OCI-LY7 (cell line): ENCODE measurements at regions not wholly inside any gene's neighbourhood (a gene's known extent, or its start where the extent isn't known, plus 50 kb on each side); places are given as distances from the start of the nearest gene placed in this dataset.

Source experiments
- BruUV-seq: library from RNA; stranded (reverse); fragments of 400-500 nt; replicated peaks from 2 replicates; lab custom pipeline; 2021; lab: Mats Ljungman, UMichigan
- CTCF ChIA-PET: fragments of 300-600 bp; sonication (Branson Sonifier 250); formaldehyde crosslinking; loops from one replicate; lab custom pipeline; 2022; ENCODE audit warnings: antibody characterized with exemption; ENCODE audit not compliant: unreplicated experiment; lab: Charles Lee
- POLR2A ChIA-PET: fragments of 300-600 bp; sonication (Branson Sonifier 250); formaldehyde crosslinking; loops from one replicate; lab custom pipeline; 2022; ENCODE audit warnings: antibody characterized with exemption; lab: Charles Lee
- DNase-seq: peaks from one replicate; pipeline ENCODE4 v3.0.0-alpha.2; 2015; ENCODE audit warnings: low spot score
- H2AFZ ChIP-seq: fragments of 200-600 bp; sonication (generic), shearing (Covaris generic); 2 replicates; pipeline ENCODE4 v1.6.1; 2014; ENCODE audit warnings: mild to moderate bottlenecking, antibody characterized with exemption, low read length, moderate library complexity
- H3K27ac ChIP-seq: fragments of 200-600 bp; sonication (generic); 2 replicates; pipeline ENCODE4 v1.5.1; 2014; ENCODE audit warnings: mixed run types, low read depth, mild to moderate bottlenecking, moderate library complexity, low read length, inconsistent platforms; ENCODE audit not compliant: poor library complexity, severe bottlenecking
- H3K36me3 ChIP-seq: fragments of 200-600 bp; sonication (generic); 2 replicates; pipeline ENCODE4 v1.6.1; 2014; ENCODE audit warnings: mild to moderate bottlenecking, antibody characterized with exemption, low read length, moderate library complexity, mixed read lengths; ENCODE audit not compliant: insufficient read depth
- H3K4me1 ChIP-seq: fragments of 200-600 bp; sonication (generic); 2 replicates; pipeline ENCODE4 v1.5.1; 2014; ENCODE audit warnings: mild to moderate bottlenecking, low read length; ENCODE audit not compliant: insufficient read depth, poor library complexity, severe bottlenecking
- H3K4me2 ChIP-seq: fragments of 200-600 bp; sonication (generic); 2 replicates; pipeline ENCODE4 v1.6.1; 2014; ENCODE audit warnings: mild to moderate bottlenecking, low read length
- H3K4me3 ChIP-seq: fragments of 200-600 bp; sonication (generic); 2 replicates; pipeline ENCODE4 v1.5.1; 2014; ENCODE audit warnings: mild to moderate bottlenecking, low read depth, low read length; ENCODE audit not compliant: poor library complexity, severe bottlenecking
- H3K79me2 ChIP-seq: fragments of 200-600 bp; sonication (generic); 2 replicates; pipeline ENCODE4 v1.6.1; 2016; ENCODE audit warnings: low read depth, mild to moderate bottlenecking, low read length, moderate library complexity, mixed read lengths; ENCODE audit not compliant: insufficient read depth
- H3K9me2 ChIP-seq: fragments of 200-600 bp; sonication (generic); 2 replicates; pipeline ENCODE4 v1.6.1; 2016; ENCODE audit warnings: mild to moderate bottlenecking, low read length, mixed read lengths; ENCODE audit not compliant: insufficient read depth
- H3K9me3 ChIP-seq: fragments of 200-600 bp; sonication (generic); 2 replicates; pipeline ENCODE4 v1.6.1; 2014; ENCODE audit warnings: mild to moderate bottlenecking, mixed run types, low read length, mixed read lengths
- H4K20me1 ChIP-seq: fragments of 200-600 bp; sonication (generic); 2 replicates; pipeline ENCODE4 v1.6.1; 2014; ENCODE audit warnings: mild to moderate bottlenecking, antibody characterized with exemption, low read length, moderate library complexity, mixed read lengths; ENCODE audit not compliant: insufficient read depth
- EZH2phosphoT487 ChIP-seq: fragments of 200-600 bp; sonication (generic); IDR thresholded peaks from 2 replicates; pipeline ENCODE4 v1.6.1; 2018; ENCODE audit warnings: low read depth, borderline replicate concordance, mild to moderate bottlenecking, mixed run types, antibody characterized with exemption, low read length, moderate library complexity, mixed read lengths
- intact Hi-C: fragments of 100-400 bp; cut with micrococcal nuclease; formaldehyde crosslinking; loops from one replicate; pipeline ENCODE4 v1.10.0; 2022; ENCODE audit not compliant: unreplicated experiment
- TF ChIP-seq, protein P1 (sequence below): fragments of 200-600 bp; sonication (generic); conservative IDR thresholded peaks from 2 replicates; pipeline ENCODE4 v1.5.1; 2014; ENCODE audit warnings: mild to moderate bottlenecking, antibody characterized with exemption, low read length, moderate library complexity, mixed read lengths

DNA sequence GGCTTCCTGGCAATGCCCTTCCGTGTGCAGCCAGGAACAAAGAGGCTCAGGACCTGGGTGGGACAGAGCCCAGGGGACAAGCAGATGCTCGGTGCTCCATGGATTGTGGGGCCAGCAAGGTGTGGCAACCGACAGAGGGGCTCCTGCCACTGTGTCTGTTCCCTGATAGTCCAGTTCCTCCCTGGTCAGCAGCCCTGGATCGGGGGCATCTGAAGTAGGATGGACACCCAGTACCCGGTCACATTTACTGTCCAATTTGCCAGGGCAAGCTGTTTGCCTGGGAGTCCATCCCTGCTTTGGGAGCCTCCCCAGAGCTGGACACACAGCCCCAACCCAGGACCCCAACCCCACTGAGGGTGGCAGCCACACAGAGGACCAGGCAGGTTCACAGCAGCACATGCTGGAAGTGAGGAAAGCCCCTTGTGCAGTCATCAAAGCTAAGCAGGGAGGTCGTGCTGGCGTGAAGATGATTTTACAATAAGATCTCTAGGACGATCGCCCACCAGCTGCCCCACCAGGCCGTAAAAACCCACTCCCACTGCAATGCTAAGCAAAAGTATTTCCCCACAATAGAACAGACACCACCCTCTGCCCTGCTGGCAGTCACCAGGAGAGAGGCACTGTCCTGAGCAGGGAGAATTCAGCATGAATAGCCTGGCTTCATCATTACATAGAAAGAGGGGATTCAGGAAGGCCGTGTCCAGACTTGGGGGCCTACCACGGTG, 141.7 kb downstream of the NDUFA10 start:
- Histone ChIP-seq H3K27ac (no peak overlapping the region), H4K20me1 (no peaks in the 10 kb centered on the region), H3K4me2 (no peak overlapping the region), H3K9me3 (peaks cover 10% of the 10 kb centered on the region; the same call in 1 of the 2 replicates), H2AFZ (no peak overlapping the region), H3K36me3 (no peaks in the 10 kb centered on the region), H3K9me2 (0 out of 2 replicates have a peak, but pooled peaks cover 6% of the 10 kb centered on the region), H3K4me3 (no peak overlapping the region), H3K4me1 (peaks cover 4% of the 10 kb centered on the region), H3K79me2 (no peaks in the 10 kb centered on the region)
- POLR2A ChIA-PET: no interaction called here
- CTCF ChIA-PET: no interaction called here
- no TSS peak for BruUV-seq
- intact Hi-C loops: loop anchor here (10.0 kb wide), 1 partner anchor 849 kb away; no protein-coding TSS in a partner anchor
- no peak for DNase-seq
- TF ChIP-seq, protein P1, sequence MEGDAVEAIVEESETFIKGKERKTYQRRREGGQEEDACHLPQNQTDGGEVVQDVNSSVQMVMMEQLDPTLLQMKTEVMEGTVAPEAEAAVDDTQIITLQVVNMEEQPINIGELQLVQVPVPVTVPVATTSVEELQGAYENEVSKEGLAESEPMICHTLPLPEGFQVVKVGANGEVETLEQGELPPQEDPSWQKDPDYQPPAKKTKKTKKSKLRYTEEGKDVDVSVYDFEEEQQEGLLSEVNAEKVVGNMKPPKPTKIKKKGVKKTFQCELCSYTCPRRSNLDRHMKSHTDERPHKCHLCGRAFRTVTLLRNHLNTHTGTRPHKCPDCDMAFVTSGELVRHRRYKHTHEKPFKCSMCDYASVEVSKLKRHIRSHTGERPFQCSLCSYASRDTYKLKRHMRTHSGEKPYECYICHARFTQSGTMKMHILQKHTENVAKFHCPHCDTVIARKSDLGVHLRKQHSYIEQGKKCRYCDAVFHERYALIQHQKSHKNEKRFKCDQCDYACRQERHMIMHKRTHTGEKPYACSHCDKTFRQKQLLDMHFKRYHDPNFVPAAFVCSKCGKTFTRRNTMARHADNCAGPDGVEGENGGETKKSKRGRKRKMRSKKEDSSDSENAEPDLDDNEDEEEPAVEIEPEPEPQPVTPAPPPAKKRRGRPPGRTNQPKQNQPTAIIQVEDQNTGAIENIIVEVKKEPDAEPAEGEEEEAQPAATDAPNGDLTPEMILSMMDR: no peak
- no peak for TF ChIP-seq EZH2phosphoT487

DNA sequence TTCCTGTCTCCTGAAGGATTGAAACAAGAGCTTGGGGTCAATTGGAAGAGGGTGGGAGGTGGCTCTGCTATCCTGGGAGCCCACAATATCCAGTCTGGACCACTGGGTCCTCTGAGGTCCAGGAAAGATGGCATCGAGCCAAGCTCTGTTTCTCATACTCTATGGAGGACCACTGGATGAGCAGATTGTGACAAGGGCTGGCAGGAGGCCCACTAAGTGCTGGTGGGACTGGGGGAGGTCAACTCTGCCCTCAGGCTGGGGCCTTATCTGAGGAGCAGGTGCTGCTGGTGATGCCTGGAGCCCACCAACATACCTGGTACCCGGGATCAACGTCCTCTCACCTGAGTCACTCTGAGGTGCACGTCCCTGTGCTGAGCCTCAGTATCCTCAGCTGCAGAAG, 142.4 kb downstream of the NDUFA10 start:
- no peak overlapping the region for H3K27ac ChIP-seq
- no peak overlapping the region for H3K4me3 ChIP-seq
- BruUV-seq: no TSS peak
- intact Hi-C loops: loop anchor here (10.0 kb wide), 1 partner anchor 848 kb away; no protein-coding TSS in a partner anchor
- H3K9me2 ChIP-seq: 0 out of 2 replicates have a peak, but pooled peaks cover 6% of the 10 kb centered on the region
- no peak overlapping the region for H3K4me2 ChIP-seq
- no peak for DNase-seq
- no peak for TF ChIP-seq EZH2phosphoT487
- TF ChIP-seq, protein P1: no peak
- no peaks in the 10 kb centered on the region for H4K20me1 ChIP-seq
- H3K79me2 ChIP-seq: no peaks in the 10 kb centered on the region
- H2AFZ ChIP-seq: no peak overlapping the region
- peaks cover 10% of the 10 kb centered on the region for H3K4me1 ChIP-seq
- no peaks in the 10 kb centered on the region for H3K36me3 ChIP-seq
- ChIA-PET CTCF (no interaction called here), POLR2A (no interaction called here)
- peaks cover 10% of the 10 kb centered on the region; the same call in 1 of the 2 replicates for H3K9me3 ChIP-seq

DNA sequence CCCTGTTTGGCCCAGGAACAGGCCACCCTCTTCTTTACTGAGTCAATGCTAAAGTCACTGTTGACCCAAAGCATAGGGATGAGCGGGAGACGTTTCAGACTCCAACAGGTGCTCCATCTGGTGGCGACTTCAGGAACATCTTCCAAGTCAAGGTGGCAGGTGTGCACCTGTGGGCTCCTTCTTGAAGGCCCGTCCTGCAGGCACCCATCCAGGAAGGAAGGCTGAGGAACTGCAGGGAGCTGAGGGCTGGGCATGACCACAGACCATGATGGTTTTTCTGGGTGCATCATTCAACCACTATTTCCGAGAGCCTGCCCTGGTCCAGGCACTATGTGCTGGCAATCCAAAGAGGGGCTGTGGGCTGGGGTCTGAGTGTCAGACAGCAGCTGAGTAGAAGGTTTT, 142.8 kb downstream of the NDUFA10 start:
- peak; percentile 46 for DNase-seq
- Histone ChIP-seq H3K9me2 (0 out of 2 replicates have a peak, but pooled peaks cover 6% of the 10 kb centered on the region), H3K4me1 (peaks cover 10% of the 10 kb centered on the region), H3K79me2 (no peaks in the 10 kb centered on the region), H3K4me2 (no peak overlapping the region), H3K27ac (no peak overlapping the region), H3K36me3 (no peaks in the 10 kb centered on the region), H2AFZ (no peak overlapping the region), H3K9me3 (peaks cover 10% of the 10 kb centered on the region; the same call in 1 of the 2 replicates), H4K20me1 (no peaks in the 10 kb centered on the region), H3K4me3 (no peak overlapping the region)
- BruUV-seq: no TSS peak
- intact Hi-C loops: loop anchor here (10.0 kb wide), 1 partner anchor 848 kb away; no protein-coding TSS in a partner anchor
- TF ChIP-seq, protein P1: peak; percentile 81
- no peak for TF ChIP-seq EZH2phosphoT487
- ChIA-PET CTCF (no interaction called here), POLR2A (no interaction called here)
